Activated T-cell treated with anti-CD3 and anti-CD28 coated beads, Interleukin-2, amount 50 U/mL, for 24 hours (primary cell): ENCODE measurements at regions not wholly inside any gene's neighbourhood (a gene's known extent, or its start where the extent isn't known, plus 50 kb on each side); places are given as distances from the start of the nearest gene placed in this dataset.

Experiments used
- DNase-seq: peaks from one replicate; pipeline ENCODE4 v3.0.0-alpha.2; 2020
- H3K27ac Mint-ChIP-seq: 2 replicates; pipeline ENCODE4 v1.8.0; 2020; ENCODE audit warnings: mild to moderate bottlenecking, mixed read lengths
- H3K27me3 Mint-ChIP-seq: 2 replicates; pipeline ENCODE4 v1.8.0; 2020; ENCODE audit warnings: mixed read lengths
- H3K36me3 Mint-ChIP-seq: 2 replicates; pipeline ENCODE4 v1.8.0; 2020; ENCODE audit warnings: low read depth, mixed read lengths
- H3K4me1 Mint-ChIP-seq: 2 replicates; pipeline ENCODE4 v1.8.0; 2020; ENCODE audit warnings: low read depth, mixed read lengths
- H3K4me3 Mint-ChIP-seq: 2 replicates; pipeline ENCODE4 v1.8.0; 2020; ENCODE audit warnings: mild to moderate bottlenecking, moderate library complexity, mixed read lengths
- H3K9me3 Mint-ChIP-seq: 2 replicates; pipeline ENCODE4 v1.8.0; 2020; ENCODE audit warnings: mixed read lengths

DNA sequence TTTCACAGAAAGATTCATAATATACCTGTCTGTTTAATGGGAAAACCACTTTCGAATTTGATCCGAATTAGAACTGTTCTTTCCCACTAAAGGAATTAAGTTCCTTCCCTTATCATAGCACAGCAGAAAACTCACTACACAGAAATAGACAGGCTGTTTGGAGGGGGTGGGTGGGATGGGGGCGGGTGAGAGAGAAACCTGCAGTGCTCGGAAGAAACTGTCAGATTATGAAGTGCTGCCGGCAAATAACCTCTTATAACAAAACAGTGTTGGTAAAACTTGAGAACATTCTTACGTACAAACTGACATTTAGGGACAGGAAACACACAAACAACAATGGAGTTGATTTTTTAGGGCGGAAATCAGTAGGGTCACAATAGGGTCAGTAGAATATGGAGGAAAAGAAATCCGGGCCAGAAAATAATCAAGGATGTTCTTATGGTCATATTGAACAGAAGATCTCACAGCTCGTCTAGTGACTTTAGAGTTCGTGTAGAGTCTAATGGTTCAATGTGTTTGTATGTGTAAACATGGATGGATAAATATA lies 756.0 kb upstream of the LRATD1 start:
- H3K9me3 Mint-ChIP-seq = peaks cover 7% of the 10 kb centered on the region
- H3K4me3 Mint-ChIP-seq = no peak overlapping the region
- H3K36me3 Mint-ChIP-seq = no peaks in the 10 kb centered on the region
- no peaks in the 10 kb centered on the region for H3K27me3 Mint-ChIP-seq
- H3K4me1 Mint-ChIP-seq = no peaks in the 10 kb centered on the region
- no peak for DNase-seq
- no peak overlapping the region for H3K27ac Mint-ChIP-seq

DNA sequence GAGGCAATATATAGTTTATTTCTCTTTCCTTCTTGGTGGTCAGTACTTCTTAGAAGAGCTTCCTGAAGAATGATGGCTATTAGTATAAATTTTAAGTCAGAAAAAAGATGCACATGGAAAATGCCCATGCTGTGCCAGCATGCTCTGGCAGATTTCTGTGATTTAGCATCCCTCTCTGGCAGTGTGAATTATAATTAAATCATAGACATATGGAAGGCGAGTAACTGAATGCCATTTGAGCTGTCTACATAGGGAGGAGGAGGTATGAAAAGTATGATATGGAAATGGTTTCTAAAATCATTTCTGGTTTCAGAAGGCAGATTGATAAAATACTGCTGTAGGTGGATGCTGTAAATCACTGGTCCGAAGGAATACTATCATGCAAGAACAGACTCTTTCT lies 754.9 kb upstream of the LRATD1 start:
- Mint-ChIP-seq H3K4me1 (no peaks in the 10 kb centered on the region), H3K4me3 (no peak overlapping the region), H3K27ac (no peak overlapping the region), H3K9me3 (peaks cover 6% of the 10 kb centered on the region), H3K36me3 (no peaks in the 10 kb centered on the region), H3K27me3 (no peaks in the 10 kb centered on the region)
- DNase-seq = no peak

DNA sequence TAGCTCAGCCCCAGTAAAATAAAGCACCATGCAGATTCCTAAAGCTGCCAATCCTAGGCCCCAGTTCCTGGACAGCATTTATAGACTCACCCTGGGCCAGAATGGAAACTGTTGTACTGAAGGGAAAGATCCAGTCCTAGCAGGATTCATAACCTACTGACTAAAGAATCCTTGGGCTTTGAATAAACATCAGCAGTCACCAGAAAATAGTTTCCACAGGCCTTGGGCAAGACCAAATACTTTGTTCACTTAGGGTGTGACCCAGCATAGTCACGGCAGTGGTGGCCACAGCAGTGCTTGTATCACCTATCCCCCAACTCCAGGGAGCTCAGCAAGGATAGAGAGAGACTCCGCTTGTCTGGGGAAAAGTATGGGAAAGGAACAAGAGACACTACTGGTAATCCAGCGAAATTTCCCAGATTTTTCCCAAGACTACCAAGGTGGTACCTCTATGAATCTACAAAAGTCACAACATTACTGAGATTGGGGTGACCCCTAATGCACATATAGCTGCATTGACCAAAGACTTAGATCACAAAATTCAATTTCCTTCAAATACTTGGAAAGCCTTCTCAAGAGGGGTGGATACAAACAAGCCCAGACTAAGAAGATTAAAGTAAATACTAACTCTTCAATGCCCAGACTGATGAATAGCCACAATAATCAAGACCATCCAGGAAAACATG lies 748.1 kb upstream of the LRATD1 start:
- no peaks in the 10 kb centered on the region for H3K36me3 Mint-ChIP-seq
- no peaks in the 10 kb centered on the region for H3K4me1 Mint-ChIP-seq
- no peaks in the 10 kb centered on the region for H3K27me3 Mint-ChIP-seq
- no peak overlapping the region for H3K4me3 Mint-ChIP-seq
- peaks cover 15% of the 10 kb centered on the region for H3K9me3 Mint-ChIP-seq
- DNase-seq = no peak
- no peak overlapping the region for H3K27ac Mint-ChIP-seq

DNA sequence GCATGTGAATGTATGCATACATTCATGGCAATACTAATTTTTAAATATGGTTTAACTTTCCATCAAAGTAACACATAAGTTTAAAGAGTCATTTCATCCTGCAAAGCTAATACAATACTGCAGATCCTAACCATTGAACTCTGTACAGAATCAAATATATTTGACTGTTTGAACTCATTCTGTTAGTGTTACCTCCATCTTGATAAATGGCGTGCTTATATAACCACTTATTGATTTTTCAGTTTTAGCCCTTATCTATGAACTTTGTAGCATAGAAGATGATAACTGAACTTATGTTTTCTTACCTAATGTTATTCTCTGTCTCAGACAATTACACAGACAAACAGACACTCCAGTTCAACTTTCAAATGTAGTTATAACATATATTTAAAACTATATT lies 731.0 kb upstream of the LRATD1 start:
- Mint-ChIP-seq H3K9me3 (peaks cover 2% of the 10 kb centered on the region), H3K27ac (no peak overlapping the region), H3K4me3 (no peak overlapping the region), H3K27me3 (no peaks in the 10 kb centered on the region), H3K36me3 (no peaks in the 10 kb centered on the region), H3K4me1 (no peaks in the 10 kb centered on the region)
- DNase-seq = no peak

DNA sequence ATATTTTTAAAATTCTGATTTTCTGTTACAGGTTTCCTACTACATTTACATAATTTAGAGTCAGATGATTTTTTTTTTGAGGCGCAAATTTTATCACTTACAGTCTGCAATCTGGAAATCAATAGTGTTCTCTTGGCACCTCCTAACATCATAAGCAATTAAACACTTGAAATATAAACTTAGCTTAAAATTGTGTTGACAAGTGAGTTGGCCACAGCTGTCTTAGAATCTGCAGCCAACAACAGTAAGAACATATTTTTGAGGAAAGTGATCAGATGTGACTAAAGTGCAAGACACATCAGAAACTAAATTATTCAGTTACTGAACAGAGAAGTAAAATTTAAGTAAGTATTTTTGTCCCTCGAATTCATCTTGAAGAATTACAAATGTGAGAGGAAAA lies 726.7 kb upstream of the LRATD1 start:
- H3K9me3 Mint-ChIP-seq = no peaks in the 10 kb centered on the region
- DNase-seq = no peak
- no peak overlapping the region for H3K27ac Mint-ChIP-seq
- H3K27me3 Mint-ChIP-seq = no peaks in the 10 kb centered on the region
- no peaks in the 10 kb centered on the region for H3K4me1 Mint-ChIP-seq
- no peak overlapping the region for H3K4me3 Mint-ChIP-seq
- no peaks in the 10 kb centered on the region for H3K36me3 Mint-ChIP-seq

DNA sequence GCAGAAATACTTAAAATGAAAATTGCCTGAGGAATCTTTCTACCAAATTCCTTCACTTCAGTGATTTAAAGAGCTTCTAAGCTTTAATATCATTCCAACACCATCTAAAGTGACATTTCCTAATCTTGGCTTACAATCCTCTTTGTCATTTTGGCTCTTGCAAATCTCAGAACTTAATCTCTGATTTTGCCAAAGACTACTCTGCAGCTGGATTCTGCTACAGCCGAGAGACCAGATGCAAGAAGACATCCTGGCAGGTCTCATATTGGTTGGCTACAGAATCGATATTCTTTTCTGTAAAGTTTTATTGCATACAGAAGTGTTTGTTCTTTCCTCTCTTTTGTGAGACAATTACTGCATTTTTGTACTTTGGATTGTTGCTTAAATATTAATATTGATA lies 716.5 kb upstream of the LRATD1 start:
- Mint-ChIP-seq H3K4me3 (no peak overlapping the region), H3K9me3 (peaks cover 12% of the 10 kb centered on the region), H3K27me3 (no peaks in the 10 kb centered on the region), H3K4me1 (no peaks in the 10 kb centered on the region), H3K27ac (no peak overlapping the region), H3K36me3 (no peaks in the 10 kb centered on the region)
- no peak for DNase-seq

DNA sequence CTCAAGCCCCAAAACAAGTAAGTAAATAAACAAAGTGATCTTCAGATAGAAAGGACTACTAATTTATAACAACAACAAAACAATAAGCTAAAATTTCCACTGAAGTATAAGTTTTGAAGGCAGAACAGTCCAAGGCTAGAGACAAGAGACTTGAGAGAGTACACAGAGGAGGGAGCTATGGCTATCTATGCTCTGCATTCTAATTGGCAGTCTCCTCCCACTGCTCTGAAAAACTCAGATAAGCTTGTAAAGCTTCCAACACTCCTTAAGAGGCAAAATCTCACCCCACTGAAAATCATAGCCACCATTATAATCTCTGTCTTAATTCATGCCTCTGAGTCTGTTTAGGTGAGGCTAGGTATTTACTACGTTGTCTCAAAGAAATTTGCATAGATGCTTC lies 714.6 kb upstream of the LRATD1 start:
- peaks cover 18% of the 10 kb centered on the region for H3K9me3 Mint-ChIP-seq
- no peaks in the 10 kb centered on the region for H3K36me3 Mint-ChIP-seq
- no peak overlapping the region for H3K27ac Mint-ChIP-seq
- H3K27me3 Mint-ChIP-seq = no peaks in the 10 kb centered on the region
- no peak overlapping the region for H3K4me3 Mint-ChIP-seq
- DNase-seq = no peak
- no peaks in the 10 kb centered on the region for H3K4me1 Mint-ChIP-seq

DNA sequence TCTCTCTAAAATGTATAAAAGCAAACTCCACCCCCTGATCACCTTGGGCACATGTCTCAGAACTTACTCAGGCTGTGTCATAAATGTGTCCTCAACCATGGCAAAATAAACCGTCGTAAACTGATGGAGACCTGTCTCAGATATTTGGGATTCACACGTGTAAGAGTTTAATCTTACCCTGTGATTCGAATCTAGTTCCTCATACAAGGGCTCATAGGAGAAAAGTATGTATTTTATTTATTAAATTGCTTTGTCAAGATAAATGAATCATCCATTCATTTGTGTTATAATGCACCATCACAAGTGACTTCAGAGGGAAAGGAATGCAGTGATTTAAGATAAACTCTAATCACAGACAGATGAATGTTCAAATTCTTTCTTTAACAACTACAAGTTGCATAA lies 712.5 kb upstream of the LRATD1 start:
- H3K9me3 Mint-ChIP-seq = peaks cover 20% of the 10 kb centered on the region
- DNase-seq = no peak
- no peak overlapping the region for H3K27ac Mint-ChIP-seq
- no peak overlapping the region for H3K4me3 Mint-ChIP-seq
- no peaks in the 10 kb centered on the region for H3K36me3 Mint-ChIP-seq
- H3K4me1 Mint-ChIP-seq = no peaks in the 10 kb centered on the region
- H3K27me3 Mint-ChIP-seq = no peaks in the 10 kb centered on the region

DNA sequence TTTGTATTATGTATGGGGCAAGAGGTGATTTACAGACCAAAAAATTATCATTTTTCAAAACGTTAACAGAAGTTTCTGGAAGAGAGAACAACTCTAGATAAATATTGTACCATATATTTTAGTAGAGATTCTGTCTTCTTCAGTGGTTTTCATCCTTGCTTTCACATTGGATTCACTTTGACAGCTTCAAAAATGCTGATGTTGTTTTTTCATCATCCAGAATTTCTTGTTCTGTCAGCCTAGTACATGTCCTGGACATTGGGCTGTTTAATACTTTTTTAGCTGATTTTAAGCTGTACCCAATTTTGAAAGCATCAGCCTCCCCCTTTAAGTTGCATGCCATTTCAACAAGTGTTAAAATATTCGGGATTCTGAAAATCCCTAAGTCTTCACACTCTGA lies 711.3 kb upstream of the LRATD1 start:
- H3K4me1 Mint-ChIP-seq = no peaks in the 10 kb centered on the region
- no peak overlapping the region for H3K4me3 Mint-ChIP-seq
- no peaks in the 10 kb centered on the region for H3K27me3 Mint-ChIP-seq
- H3K36me3 Mint-ChIP-seq = no peaks in the 10 kb centered on the region
- H3K27ac Mint-ChIP-seq = no peak overlapping the region
- H3K9me3 Mint-ChIP-seq = peaks cover 20% of the 10 kb centered on the region
- no peak for DNase-seq

DNA sequence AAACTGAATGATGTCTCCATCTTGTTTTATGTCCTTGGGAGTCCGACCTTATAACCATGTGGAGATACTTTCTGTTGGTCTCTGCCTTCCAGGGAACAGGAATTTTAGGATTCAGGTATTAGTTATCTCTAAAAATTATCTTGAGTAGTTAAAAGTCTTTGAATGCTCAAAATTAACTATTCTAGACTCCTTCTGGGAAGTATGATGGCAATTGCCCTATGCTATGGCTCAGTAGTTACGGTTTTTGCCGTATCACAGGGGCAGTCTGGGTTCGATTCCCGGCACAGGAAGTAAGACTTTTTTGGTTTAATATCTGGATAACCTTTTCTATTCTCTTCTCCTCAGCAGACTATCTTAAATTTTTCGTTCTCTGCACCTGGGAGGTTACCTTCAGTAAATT lies 708.7 kb upstream of the LRATD1 start:
- no peaks in the 10 kb centered on the region for H3K4me1 Mint-ChIP-seq
- no peak overlapping the region for H3K4me3 Mint-ChIP-seq
- H3K9me3 Mint-ChIP-seq = peaks cover 20% of the 10 kb centered on the region
- H3K27ac Mint-ChIP-seq = no peak overlapping the region
- no peaks in the 10 kb centered on the region for H3K36me3 Mint-ChIP-seq
- H3K27me3 Mint-ChIP-seq = no peaks in the 10 kb centered on the region
- no peak for DNase-seq

DNA sequence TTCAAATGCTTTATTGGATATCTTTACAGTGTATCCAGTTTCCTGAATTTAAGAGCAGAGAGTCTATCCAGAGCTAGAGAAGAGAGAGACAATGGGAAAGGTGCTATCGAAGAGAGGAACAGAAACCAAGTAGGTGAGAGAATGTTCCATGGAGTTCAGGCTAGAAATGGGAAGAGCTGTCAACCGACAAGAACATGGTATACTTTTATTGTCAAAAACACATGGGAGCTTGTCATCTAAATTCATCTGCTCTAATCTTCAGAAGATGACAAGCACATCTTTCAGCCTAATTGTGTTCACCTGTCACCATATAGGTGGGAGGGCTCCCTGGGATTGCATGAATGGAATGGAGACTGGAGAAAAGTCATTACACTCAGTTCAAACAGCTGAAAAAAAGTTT lies 690.4 kb upstream of the LRATD1 start:
- no peak for DNase-seq
- Mint-ChIP-seq H3K9me3 (peaks cover 10% of the 10 kb centered on the region), H3K36me3 (no peaks in the 10 kb centered on the region), H3K27ac (no peak overlapping the region), H3K27me3 (no peaks in the 10 kb centered on the region), H3K4me3 (no peak overlapping the region), H3K4me1 (no peaks in the 10 kb centered on the region)

DNA sequence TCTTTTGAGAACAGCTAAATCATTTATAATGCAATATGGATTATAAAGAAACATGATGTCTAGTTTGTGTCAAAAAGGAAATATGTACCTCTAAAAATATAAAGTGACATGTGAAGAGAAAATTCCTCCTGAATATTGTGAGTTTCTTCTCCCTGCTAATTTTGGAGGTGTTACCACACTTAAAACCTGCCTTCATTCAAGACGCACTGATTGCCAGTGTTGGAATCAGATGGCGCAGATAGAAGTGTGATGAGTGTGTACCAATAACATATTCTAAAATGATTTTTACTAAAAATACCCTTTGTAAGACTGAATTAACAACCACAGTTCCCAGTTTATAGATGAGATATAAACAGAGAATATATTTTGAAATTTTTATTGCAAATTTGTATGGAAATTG lies 681.8 kb upstream of the LRATD1 start:
- Mint-ChIP-seq H3K9me3 (peaks cover 15% of the 10 kb centered on the region), H3K36me3 (no peaks in the 10 kb centered on the region), H3K27me3 (no peaks in the 10 kb centered on the region), H3K4me3 (no peak overlapping the region), H3K4me1 (no peaks in the 10 kb centered on the region), H3K27ac (no peak overlapping the region)
- no peak for DNase-seq

DNA sequence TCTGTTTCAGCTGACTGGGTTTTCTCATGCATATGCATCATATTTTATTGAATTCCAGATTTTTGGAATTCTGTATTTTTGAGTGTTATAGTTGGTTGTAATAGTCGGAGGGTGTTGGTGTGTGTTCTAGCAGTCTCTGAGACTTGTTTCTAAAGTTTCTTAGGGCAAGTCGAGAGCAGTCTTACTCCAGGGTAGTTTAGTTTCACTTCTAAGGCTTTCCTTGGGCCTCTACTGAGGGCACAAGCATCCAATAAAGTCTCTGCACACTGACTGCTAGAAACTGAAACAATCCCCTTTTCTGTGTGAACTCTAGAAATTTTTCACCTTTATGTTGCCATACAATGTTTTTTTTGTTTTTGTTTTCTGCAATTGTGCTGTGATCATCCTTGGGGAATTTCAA lies 663.7 kb upstream of the LRATD1 start:
- Mint-ChIP-seq H3K9me3 (peaks cover 8% of the 10 kb centered on the region), H3K4me1 (no peaks in the 10 kb centered on the region), H3K36me3 (no peaks in the 10 kb centered on the region), H3K27ac (no peak overlapping the region), H3K4me3 (no peak overlapping the region), H3K27me3 (no peaks in the 10 kb centered on the region)
- no peak for DNase-seq

DNA sequence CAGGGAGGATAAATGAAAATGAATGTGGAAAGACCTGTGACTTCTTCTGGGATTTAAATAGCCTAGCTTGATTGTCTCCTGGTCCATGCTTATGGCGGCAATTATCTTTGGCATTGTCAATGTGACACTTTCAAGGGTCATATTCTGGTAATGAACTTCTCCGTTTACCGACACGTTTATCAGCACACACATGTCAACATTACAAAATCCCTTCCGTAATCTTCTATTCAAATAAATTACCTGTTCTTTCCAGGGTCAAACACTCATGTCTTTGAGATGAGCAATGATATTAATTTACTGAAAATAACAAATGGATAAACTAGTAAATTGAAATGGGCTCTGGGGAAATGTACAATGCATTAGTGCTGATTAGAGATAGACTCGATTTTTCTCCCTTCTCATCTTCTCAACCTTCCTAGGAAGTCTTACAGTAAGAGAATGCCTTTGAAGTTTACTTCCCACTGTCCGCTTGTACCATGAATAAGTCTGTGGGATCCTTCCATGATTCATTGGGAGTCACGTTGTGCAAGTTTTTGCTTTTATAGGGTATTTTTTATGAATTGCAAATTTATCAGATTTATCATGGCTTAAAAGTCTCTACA lies 646.3 kb upstream of the LRATD1 start:
- H3K4me1 Mint-ChIP-seq = no peaks in the 10 kb centered on the region
- H3K9me3 Mint-ChIP-seq = peaks cover 17% of the 10 kb centered on the region
- H3K4me3 Mint-ChIP-seq = no peak overlapping the region
- H3K36me3 Mint-ChIP-seq = no peaks in the 10 kb centered on the region
- no peaks in the 10 kb centered on the region for H3K27me3 Mint-ChIP-seq
- DNase-seq = no peak
- no peak overlapping the region for H3K27ac Mint-ChIP-seq

DNA sequence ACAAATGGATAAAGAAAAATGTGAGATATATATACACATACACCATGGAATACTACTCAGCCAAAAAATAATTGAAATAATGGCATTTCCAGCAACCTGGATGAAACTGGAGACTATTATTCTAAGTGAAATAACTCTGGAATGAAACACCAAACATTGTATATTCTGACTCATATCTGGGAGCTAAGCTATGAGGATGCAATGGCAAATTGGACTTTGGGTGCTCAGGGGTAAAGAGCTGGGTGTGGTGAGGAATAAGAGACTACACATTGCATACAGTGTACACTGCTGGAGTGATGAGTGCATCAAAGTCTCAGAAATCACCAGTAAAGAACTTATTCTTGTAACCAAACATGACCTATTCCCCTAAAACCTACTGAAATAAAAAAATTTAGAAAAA lies 636.0 kb upstream of the LRATD1 start:
- no peaks in the 10 kb centered on the region for H3K36me3 Mint-ChIP-seq
- no peak for DNase-seq
- H3K27ac Mint-ChIP-seq = no peak overlapping the region
- H3K9me3 Mint-ChIP-seq = peaks cover 27% of the 10 kb centered on the region
- no peaks in the 10 kb centered on the region for H3K27me3 Mint-ChIP-seq
- no peaks in the 10 kb centered on the region for H3K4me1 Mint-ChIP-seq
- no peak overlapping the region for H3K4me3 Mint-ChIP-seq
